HL-60 (cell line): ENCODE measurements at regions not wholly inside any gene's neighbourhood (a gene's known extent, or its start where the extent isn't known, plus 50 kb on each side); places are given as distances from the start of the nearest gene placed in this dataset.

Experiments used
- DNase-seq, 2 experiments: peaks; one replicate each; pipeline ENCODE4 v3.0.0-alpha.2; 2010 to 2020; ENCODE audit warnings: low read depth in 1 of 2, low spot score in 1 of 2
- H3K27ac ChIP-seq: fragments of 250-450 bp; sonication (Bioruptor Pico); replicated peaks from 2 replicates; pipeline ENCODE4 v1.5.1; 2020; ENCODE audit warnings: mild to moderate bottlenecking, moderate library complexity
- H3K27me3 ChIP-seq: fragments of 250-450 bp; sonication (Bioruptor Pico); 2 replicates; pipeline ENCODE4 v1.5.1; 2021; ENCODE audit warnings: mild to moderate bottlenecking, moderate library complexity; ENCODE audit not compliant: insufficient read depth, poor library complexity, severe bottlenecking
- H3K4me3 ChIP-seq: replicated peaks from 2 replicates; pipeline ENCODE4 v1.5.1; 2011; ENCODE audit warnings: mild to moderate bottlenecking, control low read depth, low read length; ENCODE audit not compliant: insufficient read depth
- GABPA ChIP-seq: IDR thresholded peaks from 2 replicates; pipeline ENCODE4 v1.6.1; 2012; ENCODE audit warnings: low read depth
- POLR2AphosphoS5 ChIP-seq: IDR thresholded peaks from 2 replicates; pipeline ENCODE4 v1.6.1; 2012; ENCODE audit warnings: low read depth
- SPI1 ChIP-seq: IDR thresholded peaks from 2 replicates; pipeline ENCODE4 v1.6.1; 2012; ENCODE audit warnings: low read depth, mild to moderate bottlenecking, borderline replicate concordance
- TF ChIP-seq, protein P1 (sequence below): IDR thresholded peaks from one replicate; pipeline ENCODE4 v1.5.1; 2011; ENCODE audit warnings: low read length, control low read depth, inconsistent platforms; ENCODE audit not compliant: insufficient read depth
- TF ChIP-seq, protein P2 (sequence below): IDR thresholded peaks from 2 replicates; pipeline ENCODE4 v1.6.1; 2012; ENCODE audit warnings: low read depth; ENCODE audit not compliant: insufficient replicate concordance

DNA sequence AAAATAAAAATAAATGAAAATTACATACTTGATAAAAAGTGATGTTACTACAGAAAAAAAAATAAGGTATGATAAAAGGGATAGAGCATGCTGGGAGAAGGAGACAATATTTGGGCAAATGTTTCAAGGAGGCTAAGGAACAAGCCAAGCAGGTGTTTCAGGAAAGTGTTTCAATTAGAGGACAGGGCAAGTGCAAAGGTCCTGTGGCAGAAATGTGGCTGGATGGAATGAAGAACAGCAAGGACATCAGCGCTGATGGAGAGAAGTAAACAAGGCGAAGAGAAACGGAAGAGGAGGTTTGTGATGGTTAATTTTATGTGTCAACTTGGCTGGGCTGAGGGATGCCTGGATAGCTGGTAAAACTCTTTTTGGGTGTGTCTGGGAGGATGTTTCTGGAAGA is 331.2 kb upstream of the C16orf82 start:
- no peak for DNase-seq
- TF ChIP-seq GABPA (no peak), SPI1 (no peak), POLR2AphosphoS5 (no peak)
- TF ChIP-seq, protein P1, sequence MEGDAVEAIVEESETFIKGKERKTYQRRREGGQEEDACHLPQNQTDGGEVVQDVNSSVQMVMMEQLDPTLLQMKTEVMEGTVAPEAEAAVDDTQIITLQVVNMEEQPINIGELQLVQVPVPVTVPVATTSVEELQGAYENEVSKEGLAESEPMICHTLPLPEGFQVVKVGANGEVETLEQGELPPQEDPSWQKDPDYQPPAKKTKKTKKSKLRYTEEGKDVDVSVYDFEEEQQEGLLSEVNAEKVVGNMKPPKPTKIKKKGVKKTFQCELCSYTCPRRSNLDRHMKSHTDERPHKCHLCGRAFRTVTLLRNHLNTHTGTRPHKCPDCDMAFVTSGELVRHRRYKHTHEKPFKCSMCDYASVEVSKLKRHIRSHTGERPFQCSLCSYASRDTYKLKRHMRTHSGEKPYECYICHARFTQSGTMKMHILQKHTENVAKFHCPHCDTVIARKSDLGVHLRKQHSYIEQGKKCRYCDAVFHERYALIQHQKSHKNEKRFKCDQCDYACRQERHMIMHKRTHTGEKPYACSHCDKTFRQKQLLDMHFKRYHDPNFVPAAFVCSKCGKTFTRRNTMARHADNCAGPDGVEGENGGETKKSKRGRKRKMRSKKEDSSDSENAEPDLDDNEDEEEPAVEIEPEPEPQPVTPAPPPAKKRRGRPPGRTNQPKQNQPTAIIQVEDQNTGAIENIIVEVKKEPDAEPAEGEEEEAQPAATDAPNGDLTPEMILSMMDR, result no peak
- TF ChIP-seq, protein P2, sequence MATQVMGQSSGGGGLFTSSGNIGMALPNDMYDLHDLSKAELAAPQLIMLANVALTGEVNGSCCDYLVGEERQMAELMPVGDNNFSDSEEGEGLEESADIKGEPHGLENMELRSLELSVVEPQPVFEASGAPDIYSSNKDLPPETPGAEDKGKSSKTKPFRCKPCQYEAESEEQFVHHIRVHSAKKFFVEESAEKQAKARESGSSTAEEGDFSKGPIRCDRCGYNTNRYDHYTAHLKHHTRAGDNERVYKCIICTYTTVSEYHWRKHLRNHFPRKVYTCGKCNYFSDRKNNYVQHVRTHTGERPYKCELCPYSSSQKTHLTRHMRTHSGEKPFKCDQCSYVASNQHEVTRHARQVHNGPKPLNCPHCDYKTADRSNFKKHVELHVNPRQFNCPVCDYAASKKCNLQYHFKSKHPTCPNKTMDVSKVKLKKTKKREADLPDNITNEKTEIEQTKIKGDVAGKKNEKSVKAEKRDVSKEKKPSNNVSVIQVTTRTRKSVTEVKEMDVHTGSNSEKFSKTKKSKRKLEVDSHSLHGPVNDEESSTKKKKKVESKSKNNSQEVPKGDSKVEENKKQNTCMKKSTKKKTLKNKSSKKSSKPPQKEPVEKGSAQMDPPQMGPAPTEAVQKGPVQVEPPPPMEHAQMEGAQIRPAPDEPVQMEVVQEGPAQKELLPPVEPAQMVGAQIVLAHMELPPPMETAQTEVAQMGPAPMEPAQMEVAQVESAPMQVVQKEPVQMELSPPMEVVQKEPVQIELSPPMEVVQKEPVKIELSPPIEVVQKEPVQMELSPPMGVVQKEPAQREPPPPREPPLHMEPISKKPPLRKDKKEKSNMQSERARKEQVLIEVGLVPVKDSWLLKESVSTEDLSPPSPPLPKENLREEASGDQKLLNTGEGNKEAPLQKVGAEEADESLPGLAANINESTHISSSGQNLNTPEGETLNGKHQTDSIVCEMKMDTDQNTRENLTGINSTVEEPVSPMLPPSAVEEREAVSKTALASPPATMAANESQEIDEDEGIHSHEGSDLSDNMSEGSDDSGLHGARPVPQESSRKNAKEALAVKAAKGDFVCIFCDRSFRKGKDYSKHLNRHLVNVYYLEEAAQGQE, result no peak
- Histone ChIP-seq H3K27me3 (no peaks in the 10 kb centered on the region), H3K27ac (no peak overlapping the region), H3K4me3 (no peak overlapping the region)

DNA sequence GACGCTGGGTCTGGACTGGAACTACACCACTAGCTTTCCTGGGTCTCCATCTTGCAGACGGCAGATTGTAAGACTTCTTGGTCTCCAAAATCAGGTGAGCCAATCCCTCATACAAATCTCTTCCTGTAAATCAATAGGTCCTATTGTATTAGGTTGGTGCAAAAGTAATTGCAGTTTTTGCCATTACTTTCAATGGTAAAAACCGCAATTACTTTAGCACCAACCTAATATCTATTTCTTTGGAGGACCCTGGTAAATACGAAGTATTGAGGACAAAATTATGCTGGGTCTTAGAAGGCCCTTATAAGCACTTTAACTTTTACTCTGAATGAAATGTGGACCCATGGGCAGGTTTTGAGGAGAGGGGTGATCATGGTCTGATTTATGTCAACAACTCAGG is 330.6 kb upstream of the C16orf82 start:
- no peaks in the 10 kb centered on the region for H3K27me3 ChIP-seq
- TF ChIP-seq, protein P1, result no peak
- TF ChIP-seq POLR2AphosphoS5, result no peak
- TF ChIP-seq, protein P2, result no peak
- TF ChIP-seq SPI1, result no peak
- TF ChIP-seq GABPA, result no peak
- H3K4me3 ChIP-seq, result no peak overlapping the region
- no peak overlapping the region for H3K27ac ChIP-seq
- DNase-seq, result no peak

DNA sequence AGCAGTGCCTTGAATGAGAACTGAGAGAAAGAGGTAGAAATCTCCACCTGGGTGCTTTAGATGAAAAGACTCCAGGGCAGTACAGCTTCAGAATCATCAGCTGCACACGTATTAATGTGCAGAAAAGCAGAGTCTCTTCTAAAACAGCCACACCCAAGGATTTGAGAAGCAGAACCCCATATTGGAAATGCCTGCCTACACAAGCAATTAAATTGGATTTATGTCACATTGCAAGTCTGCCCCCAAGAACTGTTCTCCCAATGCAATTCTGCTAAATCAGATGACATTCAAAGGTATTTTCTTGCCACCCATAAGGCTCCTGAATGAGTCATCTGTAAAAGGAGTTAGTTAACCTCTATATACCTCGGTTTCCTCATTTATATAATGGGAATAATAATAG is 326.0 kb upstream of the C16orf82 start:
- Histone ChIP-seq H3K4me3 (no peak overlapping the region), H3K27ac (no peak overlapping the region), H3K27me3 (no peaks in the 10 kb centered on the region)
- TF ChIP-seq, protein P2, result no peak
- TF ChIP-seq GABPA, result no peak
- TF ChIP-seq, protein P1, result no peak
- TF ChIP-seq SPI1, result no peak
- no peak for TF ChIP-seq POLR2AphosphoS5
- DNase-seq, result no peak
